ENCODE measurements at regions not wholly inside any gene's neighbourhood (a gene's known extent, or its start where the extent isn't known, plus 50 kb on each side); places are given as distances from the start of the nearest gene placed in this dataset.

GRCh38 chr4:155107059-155107458 is 101.4 kb upstream of the NPY2R start:
- no peak for DNase-seq

- no peak for DNase-seq
Observed at GRCh38 chr4:155114790-155115189, 93.6 kb upstream of the NPY2R start.

- no peak for DNase-seq
Observed at GRCh38 chr4:155119006-155119405, 89.4 kb upstream of the NPY2R start.

- DNase-seq = no peak
Observed at GRCh38 chr4:155120536-155120935, 87.9 kb upstream of the NPY2R start.

GRCh38 chr4:155122382-155122781 is 86.1 kb upstream of the NPY2R start:
- DNase-seq = no peak

GRCh38 chr4:155134136-155134535 is 74.3 kb upstream of the NPY2R start:
- DNase-seq = no peak

GRCh38 chr4:155140889-155141288 is 67.5 kb upstream of the NPY2R start:
- DNase-seq = no peak

GRCh38 chr4:155143512-155143911 is 64.9 kb upstream of the NPY2R start:
- no peak for DNase-seq

Data from NCI-H146 (cell line).